ENCODE measurements at regions not wholly inside any gene's neighbourhood (a gene's known extent, or its start where the extent isn't known, plus 50 kb on each side); places are given as distances from the start of the nearest gene placed in this dataset.

GRCh38 chr6:113653275-113653674, 203.9 kb upstream of the MARCKS start:
- H3K4me3 ChIP-seq, result no peak overlapping the region
- H3K27ac ChIP-seq, result no peak overlapping the region
- TF ChIP-seq CTCF (IDR thresholded peaks at IDR 0.05), result no peak
- DNase-seq (ENCODE audit: low spot score), result no peak

- no peak overlapping the region for H3K4me3 ChIP-seq
- no peak for TF ChIP-seq CTCF (IDR thresholded peaks at IDR 0.05)
- DNase-seq (ENCODE audit: low spot score), result peak; percentile 95
- H3K27ac ChIP-seq, result peak overlapping the region; percentile 13 to 21
These were observed 202.7 kb upstream of the MARCKS start for GRCh38 chr6:113654396-113654795.

- TF ChIP-seq CTCF (IDR thresholded peaks at IDR 0.05), result no peak
- no peak for DNase-seq (ENCODE audit: low spot score)
- Histone ChIP-seq H3K4me3 (no peak overlapping the region), H3K27ac (no peak overlapping the region)
These were observed 201.4 kb upstream of the MARCKS start for GRCh38 chr6:113655761-113656160.

GRCh38 chr6:113659762-113660404, 197.3 kb upstream of the MARCKS start:
- Histone ChIP-seq H3K4me3 (no peak overlapping the region), H3K27ac (no peak overlapping the region)
- no peak for TF ChIP-seq CTCF (IDR thresholded peaks at IDR 0.05)
- DNase-seq (ENCODE audit: low spot score), result no peak

- no peak overlapping the region for H3K27ac ChIP-seq
- DNase-seq (ENCODE audit: low spot score), result no peak
- TF ChIP-seq CTCF (IDR thresholded peaks at IDR 0.05), result no peak
- H3K4me3 ChIP-seq, result no peak overlapping the region
These were observed 196.3 kb upstream of the MARCKS start for GRCh38 chr6:113660819-113661218.

- TF ChIP-seq CTCF (IDR thresholded peaks at IDR 0.05), result no peak
- DNase-seq (ENCODE audit: low spot score), result no peak
- Histone ChIP-seq H3K4me3 (no peak overlapping the region), H3K27ac (no peak overlapping the region)
These were observed 195.0 kb upstream of the MARCKS start for GRCh38 chr6:113662093-113662665.

- H3K4me3 ChIP-seq, result no peak overlapping the region
- no peak for DNase-seq (ENCODE audit: low spot score)
- H3K27ac ChIP-seq, result no peak overlapping the region
- TF ChIP-seq CTCF (IDR thresholded peaks at IDR 0.05), result no peak
These were observed 194.3 kb upstream of the MARCKS start for GRCh38 chr6:113662688-113663333.
